HG02678 (cell line): ENCODE measurements at regions not wholly inside any gene's neighbourhood (a gene's known extent, or its start where the extent isn't known, plus 50 kb on each side); places are given as distances from the start of the nearest gene placed in this dataset.

Experiments
- ATAC-seq: cut with Tn5 transposase; IDR thresholded peaks from one replicate; pipeline ENCODE4 v1.9.1; 2021; ENCODE audit warnings: mild to moderate bottlenecking, moderate library complexity; ENCODE audit not compliant: unreplicated experiment

GRCh38 chr16:5598793-5599192 is 501.2 kb upstream of the EEF2KMT start:
- no peak for ATAC-seq

DNA sequence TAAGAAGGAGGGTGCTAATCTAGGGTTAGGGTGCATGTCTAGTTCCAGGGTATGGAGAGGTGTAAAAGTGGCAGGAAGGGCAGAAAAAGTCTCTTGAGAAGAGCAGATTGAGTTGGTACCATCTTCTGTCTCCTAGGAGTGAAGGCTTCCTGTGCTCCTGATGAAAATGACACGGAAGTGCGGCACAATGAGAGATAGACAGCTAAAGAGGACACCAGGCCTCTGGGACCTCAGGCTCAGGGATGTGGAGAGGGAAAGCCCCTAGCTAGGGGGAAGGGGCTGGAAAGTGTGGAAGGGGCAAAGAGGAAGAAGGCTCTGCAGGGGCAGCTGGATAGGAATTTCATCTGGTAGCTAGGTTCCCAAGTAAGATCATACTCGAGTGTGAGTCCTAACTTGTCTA is 498.3 kb upstream of the EEF2KMT start:
- ATAC-seq, result no peak

- ATAC-seq, result no peak
Measured at GRCh38 chr16:5590416-5590815, 492.8 kb upstream of the EEF2KMT start.

- ATAC-seq, result no peak
Measured at GRCh38 chr16:5589812-5590373, 492.3 kb upstream of the EEF2KMT start.

GRCh38 chr16:5584109-5584508 is 486.5 kb upstream of the EEF2KMT start:
- no peak for ATAC-seq

DNA sequence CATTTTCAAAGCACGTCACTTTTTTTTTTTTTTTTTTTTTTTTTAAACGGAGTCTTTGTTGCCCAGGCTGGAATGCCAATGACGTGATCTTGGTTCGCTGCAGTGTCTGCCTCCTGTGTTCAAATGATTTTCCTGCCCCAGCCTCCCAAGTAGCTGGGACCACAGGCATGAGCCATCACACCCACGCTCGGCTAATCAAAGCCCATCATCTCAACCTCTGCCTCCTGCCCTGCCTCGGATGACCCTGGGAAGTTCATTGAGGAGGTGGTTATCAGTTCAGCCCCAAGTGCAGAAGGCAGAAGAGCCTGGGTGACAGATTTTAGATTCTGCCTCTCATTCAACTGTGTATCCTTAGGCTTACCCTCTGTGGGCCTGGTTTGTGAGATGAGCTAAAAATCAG is 484.9 kb upstream of the EEF2KMT start:
- ATAC-seq, result no peak

- ATAC-seq, result no peak
Measured at GRCh38 chr16:5581908-5582307, 484.3 kb upstream of the EEF2KMT start.

- no peak for ATAC-seq
Measured at GRCh38 chr16:5581428-5581827, 483.8 kb upstream of the EEF2KMT start.

DNA sequence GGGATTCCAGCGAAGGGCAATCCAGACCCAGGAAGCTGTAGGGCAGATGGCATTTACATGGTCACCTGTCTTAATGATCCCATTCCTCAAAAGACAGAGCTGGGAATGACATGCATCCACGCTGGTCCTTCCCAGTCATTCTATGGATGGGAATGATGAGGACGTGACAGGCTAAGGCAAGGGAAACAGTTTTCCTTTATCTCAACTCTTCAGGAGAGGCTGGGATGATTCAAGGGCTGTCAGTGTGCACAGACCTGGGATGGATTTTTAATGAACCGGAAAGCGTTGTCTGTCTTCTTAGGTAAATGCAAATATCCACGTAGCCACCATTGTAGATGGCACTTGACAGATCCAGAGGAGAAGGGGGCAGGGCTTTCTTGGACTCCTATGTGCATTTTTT is 483.2 kb upstream of the EEF2KMT start:
- ATAC-seq, result no peak

DNA sequence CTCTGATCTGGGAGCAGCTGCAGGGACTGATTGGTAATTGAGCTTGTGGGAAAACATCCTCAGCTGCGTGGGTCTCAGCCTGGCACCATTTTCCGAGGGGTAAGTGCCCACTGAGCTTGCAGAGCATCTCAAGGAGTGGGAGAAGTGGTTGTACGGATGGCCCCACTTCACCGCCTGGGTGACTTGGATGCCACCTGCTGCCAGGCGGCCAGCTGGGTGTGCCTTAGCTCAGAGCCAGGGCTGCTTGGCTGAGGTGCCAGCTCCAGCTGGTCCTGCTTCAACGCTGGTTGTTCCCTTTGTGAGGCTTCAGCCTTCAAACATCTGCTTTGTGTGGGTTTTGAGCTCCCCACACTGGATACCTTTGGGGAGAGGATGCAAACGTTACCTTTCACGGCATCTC is 482.7 kb upstream of the EEF2KMT start:
- no peak for ATAC-seq

DNA sequence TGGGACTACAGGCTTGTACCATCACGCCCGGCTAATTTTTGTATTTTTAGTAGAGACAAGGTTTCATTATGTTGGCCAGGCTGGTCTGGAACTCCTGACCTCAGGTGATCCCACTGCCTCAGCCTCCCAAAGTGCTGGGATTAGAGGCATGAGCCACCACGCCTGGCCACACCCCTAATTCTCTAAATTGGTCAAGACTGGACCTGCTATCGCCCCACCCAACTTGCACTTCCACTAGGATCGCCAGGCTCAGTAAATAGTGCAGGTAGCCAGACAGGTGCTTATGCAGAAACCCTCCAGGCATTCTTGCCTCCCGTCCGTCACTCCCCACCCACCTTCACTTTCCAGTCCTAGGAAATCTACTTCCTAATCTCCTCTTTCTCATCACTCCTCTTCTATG is 481.4 kb upstream of the EEF2KMT start:
- no peak for ATAC-seq

DNA sequence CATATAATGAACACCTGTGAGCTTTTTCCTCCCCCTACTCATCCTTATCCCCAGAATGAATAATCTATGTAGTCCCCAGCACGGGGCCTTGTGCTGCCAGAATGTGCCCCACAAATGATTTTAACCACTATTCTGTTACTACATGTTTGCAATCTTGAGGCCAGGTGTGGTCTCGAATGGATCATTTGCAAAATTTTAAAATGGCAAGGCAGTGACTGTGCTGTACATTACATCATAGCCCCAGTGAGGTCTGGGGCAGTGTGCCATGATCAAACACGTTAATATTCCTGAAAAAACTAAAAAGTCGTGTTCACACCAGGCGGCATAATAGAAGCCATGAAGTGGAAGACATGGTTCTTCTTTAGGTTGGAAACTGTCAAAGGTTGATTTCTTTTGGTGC is 479.9 kb upstream of the EEF2KMT start:
- ATAC-seq, result no peak

DNA sequence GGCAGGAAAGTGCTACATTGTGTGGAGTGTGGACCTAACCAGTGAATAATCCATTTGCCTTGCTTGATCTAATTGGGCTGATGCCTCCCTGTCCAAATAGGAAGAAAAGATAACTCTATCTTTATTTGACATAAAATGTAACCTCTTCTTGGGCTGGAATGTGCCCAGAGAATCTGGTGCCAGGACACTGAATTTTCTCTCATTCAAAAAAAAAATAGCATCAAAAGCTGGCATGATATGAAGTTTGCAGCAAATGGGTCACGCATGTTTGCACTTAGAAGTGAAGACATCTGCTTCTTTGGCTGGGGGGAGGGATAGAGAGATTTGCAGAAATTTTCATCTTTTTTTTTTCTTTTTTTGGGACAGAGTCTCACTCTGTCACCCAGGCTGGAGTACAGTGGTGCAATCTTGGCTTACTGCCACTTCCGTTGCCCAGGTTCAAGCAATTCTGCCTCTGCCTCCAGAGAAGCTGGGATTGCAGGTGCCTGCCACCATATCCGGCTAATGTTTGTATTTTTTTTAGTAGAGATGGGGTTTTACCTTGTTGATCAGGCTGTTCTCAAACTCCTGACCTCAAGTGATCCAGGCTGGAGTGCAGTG is 478.2 kb upstream of the EEF2KMT start:
- ATAC-seq, result no peak

DNA sequence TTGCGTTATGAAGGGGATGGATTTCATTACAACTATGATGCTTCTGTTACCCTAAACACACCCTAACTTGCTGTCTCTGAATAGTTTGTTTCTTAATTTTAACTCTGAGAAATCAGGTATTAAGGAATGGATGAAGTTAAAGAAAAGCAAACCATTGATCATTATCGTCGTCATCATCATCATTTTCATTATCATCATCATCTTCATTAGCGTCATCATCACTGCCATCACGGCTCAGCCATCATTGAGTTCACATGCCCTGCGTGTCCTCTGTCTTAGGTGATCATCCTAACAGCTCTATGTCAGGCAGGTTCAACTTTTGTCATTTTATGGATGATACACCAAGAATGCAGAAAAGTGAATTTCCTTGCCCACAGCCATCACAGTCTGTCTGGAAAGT is 477.5 kb upstream of the EEF2KMT start:
- ATAC-seq, result no peak

DNA sequence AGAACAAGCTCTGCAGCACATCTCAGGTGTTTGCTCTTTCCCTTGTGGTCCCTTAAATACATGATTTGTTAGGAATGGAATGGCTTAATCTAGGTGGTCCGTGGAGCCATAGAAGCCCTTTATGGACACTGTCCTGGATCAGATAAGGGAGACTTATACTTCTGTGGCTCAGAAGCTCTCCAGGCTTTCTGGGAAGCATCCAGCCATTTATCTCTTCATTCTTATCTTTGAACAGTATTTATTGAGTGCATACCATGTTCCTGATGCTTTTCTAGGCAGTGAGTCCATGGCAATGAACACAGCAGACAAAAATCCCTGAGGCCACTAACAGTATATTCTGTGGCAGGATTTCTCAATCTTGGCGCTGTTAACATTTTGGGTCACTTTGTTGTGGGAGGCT is 474.5 kb upstream of the EEF2KMT start:
- ATAC-seq, result no peak

GRCh38 chr16:5571446-5571845 is 473.9 kb upstream of the EEF2KMT start:
- no peak for ATAC-seq

DNA sequence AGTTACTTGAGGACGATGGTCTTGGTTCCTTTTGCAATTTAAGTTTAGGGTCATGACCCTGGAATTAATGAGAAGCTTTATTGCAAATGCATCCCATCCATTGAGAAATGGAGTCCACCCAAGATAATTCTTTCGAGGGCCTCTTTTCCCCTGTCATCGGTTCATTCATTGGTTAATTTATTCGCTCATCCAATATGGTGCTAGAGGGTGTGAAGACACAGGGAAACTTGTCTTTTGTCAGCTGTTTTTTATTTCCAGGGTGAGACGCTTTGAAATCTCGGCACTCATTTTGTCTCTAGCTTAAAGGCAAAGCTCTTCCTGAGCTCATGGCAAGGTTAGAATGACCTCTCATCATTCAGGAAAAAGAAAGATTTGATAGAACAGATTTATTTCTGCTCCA is 464.2 kb upstream of the EEF2KMT start:
- ATAC-seq, result no peak

DNA sequence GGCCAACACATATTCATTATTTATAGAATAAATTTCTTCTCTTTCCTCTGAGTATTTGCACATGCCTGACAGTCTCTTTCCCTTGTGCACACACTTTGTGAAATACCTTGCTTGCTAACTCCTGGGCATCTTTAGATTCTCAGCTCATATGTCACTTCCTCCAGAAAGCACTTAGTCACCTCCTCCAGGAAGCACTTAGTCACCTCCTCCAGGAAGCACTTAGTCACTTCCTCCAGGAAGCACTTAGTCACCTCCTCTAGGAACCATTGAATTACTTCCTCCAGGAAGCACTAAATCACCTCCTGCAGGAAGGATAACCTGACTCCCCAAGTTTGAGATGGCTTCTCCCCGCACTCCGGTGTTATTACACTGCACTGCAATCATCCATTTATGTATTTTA is 462.5 kb upstream of the EEF2KMT start:
- ATAC-seq, result no peak

DNA sequence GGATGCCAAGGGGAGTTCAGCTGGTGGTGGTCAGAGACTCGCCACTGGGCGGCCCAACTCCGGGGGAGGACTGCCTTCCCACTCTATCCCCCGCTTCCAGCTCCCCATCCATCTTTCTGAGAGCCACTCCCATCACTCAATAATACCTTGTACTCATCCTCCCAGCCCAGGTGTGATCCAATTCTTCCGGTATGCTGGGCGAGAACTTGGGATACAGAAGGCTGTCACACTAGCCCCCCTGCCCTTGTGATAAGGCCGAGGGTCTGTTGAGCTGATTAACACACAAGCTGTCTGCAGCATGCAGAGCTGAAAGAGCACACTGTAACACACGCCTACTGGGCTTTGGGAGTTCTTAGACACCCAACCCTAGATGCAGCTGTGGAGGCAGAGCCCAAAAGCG is 460.4 kb upstream of the EEF2KMT start:
- ATAC-seq, result no peak

DNA sequence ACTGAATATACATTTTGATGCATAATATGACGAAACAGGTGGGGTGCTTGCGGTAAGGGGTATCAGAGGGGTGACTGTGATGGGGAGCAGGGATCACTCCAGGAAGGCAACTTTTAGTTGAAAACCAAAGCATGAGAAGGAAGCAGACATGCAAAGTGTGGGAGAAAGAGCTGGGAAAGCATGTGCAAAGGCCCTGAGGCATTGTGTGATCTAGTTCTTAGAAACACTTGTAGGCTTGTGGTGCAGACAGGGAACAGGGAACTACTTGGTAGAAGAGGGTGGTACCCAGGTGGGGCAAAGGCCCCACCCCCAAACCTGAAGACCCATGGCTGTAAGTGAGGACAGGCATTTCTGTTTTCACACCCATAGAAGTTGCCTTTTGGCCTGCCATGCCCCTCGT is 459.9 kb upstream of the EEF2KMT start:
- ATAC-seq, result no peak

DNA sequence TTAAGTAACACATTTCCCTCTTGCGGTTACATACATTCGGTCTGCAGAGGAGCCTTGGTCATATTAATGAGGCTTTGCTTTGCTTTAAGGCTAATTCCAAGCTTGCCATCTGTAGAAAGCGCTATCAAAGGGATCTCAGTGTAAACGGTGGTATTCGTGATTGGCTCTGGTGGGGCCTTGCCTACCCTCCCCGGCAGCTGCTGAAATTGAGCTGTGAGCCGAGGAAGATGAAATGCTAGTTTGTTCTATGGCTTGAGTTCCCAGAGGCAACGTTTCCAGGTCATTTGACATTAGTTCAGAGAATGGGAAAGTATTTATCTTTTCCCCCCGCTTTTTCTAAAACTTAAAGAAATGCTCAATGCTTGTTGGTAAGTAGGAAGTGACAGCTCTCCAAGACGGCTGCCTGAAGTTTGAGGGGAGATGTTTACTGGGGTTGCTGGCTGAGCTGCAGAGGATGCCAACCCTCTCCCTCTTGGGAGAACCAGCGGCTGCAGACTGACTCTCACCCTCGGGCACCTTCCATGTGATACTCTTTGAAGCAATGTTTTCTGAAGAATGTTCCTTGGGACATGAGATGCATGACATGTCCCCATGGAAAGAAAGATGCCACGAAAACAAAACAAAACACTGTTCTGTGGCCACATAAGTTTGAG is 458.7 kb upstream of the EEF2KMT start:
- no peak for ATAC-seq

DNA sequence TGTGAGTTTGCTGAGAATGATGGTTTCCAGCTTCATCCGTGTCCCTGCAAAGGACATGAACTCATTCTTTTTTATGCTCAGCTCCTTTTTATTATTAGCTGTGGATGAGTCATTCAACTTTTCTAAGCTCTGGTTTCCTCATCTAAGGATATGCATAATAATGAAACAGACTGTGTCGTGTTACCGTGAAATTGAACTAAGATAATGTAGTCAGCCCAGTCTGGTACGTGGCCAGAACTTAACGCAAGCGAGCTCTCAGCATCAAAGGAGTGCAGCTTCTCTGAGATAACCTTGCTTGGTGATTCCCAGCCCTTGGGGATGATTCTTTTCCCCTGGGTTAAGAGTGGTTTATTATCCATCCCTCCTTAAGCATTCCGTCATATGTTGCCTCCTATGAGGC is 454.3 kb upstream of the EEF2KMT start:
- ATAC-seq, result no peak

- ATAC-seq, result no peak
Measured at GRCh38 chr16:5549802-5550201, 452.2 kb upstream of the EEF2KMT start.
